H1 (cell line): ENCODE measurements at regions not wholly inside any gene's neighbourhood (a gene's known extent, or its start where the extent isn't known, plus 50 kb on each side); places are given as distances from the start of the nearest gene placed in this dataset.

Experiments
- CTCF ChIA-PET: fragments of 300-600 bp; sonication (Branson Sonifier 250); formaldehyde crosslinking; loops from one replicate; lab custom pipeline; 2021; ENCODE audit not compliant: partially characterized antibody; lab: Charles Lee
- POLR2A ChIA-PET: fragments of 300-600 bp; sonication (Branson Sonifier 250); formaldehyde crosslinking; loops from one replicate; lab custom pipeline; 2021; ENCODE audit warnings: inconsistent platforms; ENCODE audit not compliant: partially characterized antibody; lab: Charles Lee
- DNase-seq, 2 experiments: peaks; one replicate each; pipeline versions ENCODE4 v3.0.0 to v3.0.0-alpha.2; 2010 to 2022; ENCODE audit warnings: low spot score in 2 of 2, low read depth in 1 of 2, mixed read lengths in 1 of 2
- FAIRE-seq: peaks from 2 replicates; lab custom pipeline; 2011; peaks lifted over from hg19 to GRCh38; lab: Jason Lieb, UNC
- H2AFZ ChIP-seq: 2 replicates; pipeline ENCODE4 v1.8.1; 2012; ENCODE audit warnings: low read length, inconsistent platforms
- H2AK5ac ChIP-seq: 2 replicates; pipeline ENCODE4 v1.6.1; 2013; ENCODE audit warnings: low read depth, low read length
- H2BK120ac ChIP-seq: replicated peaks from 2 replicates; pipeline ENCODE3; 2013; ENCODE audit warnings: low read depth, low read length, inconsistent platforms
- H2BK12ac ChIP-seq: 2 replicates; pipeline ENCODE4 v1.6.1; 2013; ENCODE audit warnings: low read depth, low read length
- H2BK15ac ChIP-seq: 2 replicates; pipeline ENCODE4 v1.6.1; 2013; ENCODE audit warnings: low read length
- H2BK20ac ChIP-seq: 2 replicates; pipeline ENCODE4 v1.6.1; 2013; ENCODE audit warnings: low read length
- H2BK5ac ChIP-seq: 2 replicates; pipeline ENCODE4 v1.6.1; 2013; ENCODE audit warnings: low read depth, low read length
- H3K14ac ChIP-seq: 2 replicates; pipeline ENCODE4 v1.6.1; 2013; ENCODE audit warnings: inconsistent platforms; ENCODE audit not compliant: insufficient read length
- H3K18ac ChIP-seq: 2 replicates; pipeline ENCODE4 v1.6.1; 2013; ENCODE audit warnings: low read length; ENCODE audit errors: extremely low read depth
- H3K23ac ChIP-seq: 2 replicates; pipeline ENCODE4 v1.6.1; 2013; ENCODE audit warnings: inconsistent platforms; ENCODE audit not compliant: insufficient read length
- H3K23me2 ChIP-seq: 2 replicates; pipeline ENCODE4 v1.6.1; 2013; ENCODE audit warnings: low read depth, low read length
- H3K27ac ChIP-seq: 2 replicates; pipeline ENCODE4 v1.6.1; 2011; ENCODE audit warnings: low read depth, low read length, inconsistent platforms
- H3K27me3 ChIP-seq, 4 experiments: replicated peaks in 1 of 4; 1 replicate in 1 of 4; 2 replicates in 3 of 4; pipeline versions ENCODE4 v1.6.1 to v1.8.1; 2011 to 2013; ENCODE audit warnings: low read length in 3 of 4, mild to moderate bottlenecking in 3 of 4, inconsistent platforms in 2 of 4, mixed read lengths in 2 of 4, moderate library complexity in 1 of 4; ENCODE audit not compliant: control insufficient read depth in 3 of 4, insufficient read depth in 3 of 4; ENCODE audit errors: extremely low read depth in 1 of 4
- H3K36me3 ChIP-seq, 4 experiments: 2 replicates each; pipeline versions ENCODE4 v1.6.1 to v1.8.1; 2011 to 2013; ENCODE audit warnings: mild to moderate bottlenecking in 4 of 4, low read length in 3 of 4, moderate library complexity in 2 of 4, control low read depth in 1 of 4, inconsistent platforms in 1 of 4; ENCODE audit not compliant: insufficient read depth in 4 of 4, control insufficient read depth in 2 of 4
- H3K4ac ChIP-seq: replicated peaks from 2 replicates; pipeline ENCODE3; 2013; ENCODE audit warnings: low read length, low read depth, mixed read lengths, inconsistent platforms; ENCODE audit not compliant: insufficient read length
- H3K4me1 ChIP-seq, 4 experiments: replicated peaks in 1 of 4; 1 replicate in 1 of 4; 2 replicates in 3 of 4; pipeline versions ENCODE4 v1.6.1 to v1.8.1; 2011 to 2013; ENCODE audit warnings: low read length in 3 of 4, inconsistent platforms in 2 of 4, mixed read lengths in 1 of 4; ENCODE audit not compliant: insufficient read depth in 4 of 4, control insufficient read depth in 3 of 4
- H3K4me2 ChIP-seq, 2 experiments: 2 replicates each; pipeline versions ENCODE4 v1.6.1 to v1.8.1; 2011 to 2013; ENCODE audit warnings: low read depth in 2 of 2, low read length in 2 of 2, control low read depth in 1 of 2, inconsistent platforms in 1 of 2, mild to moderate bottlenecking in 1 of 2; ENCODE audit not compliant: insufficient read depth in 1 of 2
- H3K4me3 ChIP-seq, 4 experiments: fragments of 200-600, 300-600 bp in 1 of 4; sonication (generic), shearing (Covaris generic), sonication (Bioruptor Twin) in 1 of 4; 2 replicates each; pipeline versions ENCODE4 v1.5.1 to v1.8.1; 2011 to 2016; ENCODE audit warnings: low read length in 4 of 4, low read depth in 3 of 4, control low read depth in 2 of 4, inconsistent platforms in 2 of 4, mild to moderate bottlenecking in 2 of 4, mixed read lengths in 1 of 4, moderate library complexity in 1 of 4; ENCODE audit not compliant: insufficient read depth in 2 of 4; ENCODE audit errors: extremely low read depth in 1 of 4
- H3K56ac ChIP-seq: replicated peaks from 2 replicates; pipeline ENCODE3; 2013; ENCODE audit warnings: low read depth, mild to moderate bottlenecking, mixed read lengths, low read length, inconsistent platforms; ENCODE audit not compliant: insufficient read length
- H3K79me1 ChIP-seq: 2 replicates; pipeline ENCODE4 v1.6.1; 2013; ENCODE audit warnings: low read depth, low read length, control low read depth
- H3K79me2 ChIP-seq, 2 experiments: 2 replicates each; pipeline versions ENCODE4 v1.6.1 to v1.8.1; 2012 to 2013; ENCODE audit warnings: low read length in 2 of 2, mild to moderate bottlenecking in 2 of 2, inconsistent platforms in 1 of 2; ENCODE audit not compliant: insufficient read depth in 2 of 2, control insufficient read depth in 1 of 2
- H3K9ac ChIP-seq, 4 experiments: replicated peaks in 1 of 4; 1 replicate in 1 of 4; 2 replicates in 3 of 4; pipeline versions ENCODE4 v1.6.1 to v1.8.1; 2011 to 2013; ENCODE audit warnings: low read depth in 3 of 4, low read length in 3 of 4, control low read depth in 2 of 4, mild to moderate bottlenecking in 2 of 4, moderate library complexity in 2 of 4, inconsistent platforms in 1 of 4; ENCODE audit errors: extremely low read depth in 1 of 4
- H3K9me3 ChIP-seq, 2 experiments: 2 replicates each; pipeline versions ENCODE4 v1.6.1 to v1.8.1; 2012 to 2013; ENCODE audit warnings: mild to moderate bottlenecking in 2 of 2, moderate library complexity in 2 of 2, control low read depth in 1 of 2, inconsistent platforms in 1 of 2, low read depth in 1 of 2, low read length in 1 of 2, mixed read lengths in 1 of 2; ENCODE audit not compliant: insufficient read depth in 2 of 2
- H4K20me1 ChIP-seq, 2 experiments: replicated peaks in 1 of 2; 2 replicates each; pipeline versions ENCODE3 to v1.8.1; 2011 to 2013; ENCODE audit warnings: inconsistent platforms in 2 of 2, low read length in 2 of 2, mild to moderate bottlenecking in 1 of 2; ENCODE audit not compliant: insufficient read depth in 2 of 2, control insufficient read depth in 1 of 2
- H4K5ac ChIP-seq: 2 replicates; pipeline ENCODE4 v1.6.1; 2013; ENCODE audit warnings: low read length, low read depth, mixed read lengths, inconsistent platforms; ENCODE audit not compliant: insufficient read length
- H4K8ac ChIP-seq: 2 replicates; pipeline ENCODE4 v1.8.0; 2013; ENCODE audit warnings: mild to moderate bottlenecking, moderate library complexity, low read length, inconsistent platforms; ENCODE audit not compliant: insufficient read depth; ENCODE audit errors: extremely low read depth
- H4K91ac ChIP-seq: replicated peaks from 2 replicates; pipeline ENCODE3; 2013; ENCODE audit warnings: low read length, mixed read lengths, inconsistent platforms; ENCODE audit not compliant: insufficient read length
- CEBPB ChIP-seq: IDR thresholded peaks from 2 replicates; pipeline ENCODE4 v1.6.1; 2012; ENCODE audit warnings: low read depth, low read length
- MAFK ChIP-seq: IDR thresholded peaks from 2 replicates; pipeline ENCODE4 v1.6.1; 2012; ENCODE audit warnings: low read depth, mild to moderate bottlenecking, improper control_type of control experiment, low read length
- NANOG ChIP-seq: IDR thresholded peaks from 2 replicates; pipeline ENCODE4 v1.6.1; 2011; ENCODE audit warnings: low read length, low read depth, mild to moderate bottlenecking, inconsistent platforms; ENCODE audit not compliant: insufficient read depth, poor library complexity, severe bottlenecking
- TEAD4 ChIP-seq: IDR thresholded peaks from 2 replicates; pipeline ENCODE4 v1.6.1; 2012; ENCODE audit warnings: low read depth, low read length, inconsistent platforms, mixed read lengths
- WGBS, 2 experiments: shearing (Covaris generic) in 1 of 2; methylation state at CpG; one replicate each; pipeline versions ENCODE4 v1.1.6 to v1.1.7; 2013 to 2015; ENCODE audit warnings: low lambda C conversion rate in 2 of 2, mixed read lengths in 2 of 2, inconsistent platforms in 1 of 2, low coverage in 1 of 2, missing lambda C conversion rate in 1 of 2; ENCODE audit not compliant: insufficient replicate concordance in 2 of 2, insufficient coverage in 1 of 2, insufficient read length in 1 of 2; ENCODE audit errors: extremely low coverage in 1 of 2, missing lambda C conversion rate in 1 of 2; 5-methylcytosine and 5-hydroxymethylcytosine counted together

- TF ChIP-seq CEBPB (no peak), TEAD4 (peak; percentile 38; the same call in 1 of the 2 replicates), MAFK (no peak), NANOG (no peak)
- WGBS, 2 experiments: 69% methylated on average over 4 of the region's 4 CpGs; no CpG with 5 or more reads in 1 of the 2 experiments
These were observed 1345.5 kb downstream of the TECRL start for GRCh38 chr4:63063760-63064159.

More at GRCh38 chr4:63063760-63064159, 1345.5 kb downstream of the TECRL start:
- H4K8ac ChIP-seq: no peak overlapping the region
- H3K9ac ChIP-seq: no peak overlapping the region
- no peak overlapping the region for H3K18ac ChIP-seq
- no peak overlapping the region for H3K4ac ChIP-seq
- H2AK5ac ChIP-seq: no peak overlapping the region
- ChIA-PET CTCF (no interaction called here), POLR2A (no interaction called here)
- H4K5ac ChIP-seq: no peak overlapping the region
- FAIRE-seq: no peak
- H2BK12ac ChIP-seq: no peak overlapping the region
- H3K79me2 ChIP-seq: no peaks in the 10 kb centered on the region
- H3K4me3 ChIP-seq: no peak overlapping the region
- no peak overlapping the region for H2BK5ac ChIP-seq
- H3K9me3 ChIP-seq: no peaks in the 10 kb centered on the region
- H4K91ac ChIP-seq: no peak overlapping the region
- H3K4me2 ChIP-seq: no peak overlapping the region
- no peak overlapping the region for H3K27ac ChIP-seq
- H3K14ac ChIP-seq: no peak overlapping the region
- H3K27me3 ChIP-seq: no peaks in the 10 kb centered on the region
- no peak for DNase-seq
- no peak overlapping the region for H3K23ac ChIP-seq
- no peak overlapping the region for H2BK15ac ChIP-seq
- H2AFZ ChIP-seq: no peak overlapping the region
- H3K79me1 ChIP-seq: no peaks in the 10 kb centered on the region
- H2BK20ac ChIP-seq: no peak overlapping the region
- H3K23me2 ChIP-seq: no peaks in the 10 kb centered on the region
- H3K56ac ChIP-seq: no peak overlapping the region
- H2BK120ac ChIP-seq: no peak overlapping the region
- no peaks in the 10 kb centered on the region for H3K36me3 ChIP-seq
- no peaks in the 10 kb centered on the region for H4K20me1 ChIP-seq
- no peaks in the 10 kb centered on the region for H3K4me1 ChIP-seq
